Suprapubic skin (tissue), 4 donors: ENCODE measurements at regions not wholly inside any gene's neighbourhood (a gene's known extent, or its start where the extent isn't known, plus 50 kb on each side); places are given as distances from the start of the nearest gene placed in this dataset.

ENCODE experiments used
- EP300 ChIP-seq: sonication (generic); formaldehyde crosslinking; IDR thresholded peaks from one replicate; pipeline ENCODE4 v1.6.1; 2017; ENCODE audit warnings: antibody characterized with exemption
- POLR2A ChIP-seq, 2 donors: fragments of 450-650 bp; IDR thresholded peaks; one replicate each; pipeline ENCODE4 v1.6.1; 2017; ENCODE audit warnings: antibody characterized with exemption in 2 of 2, mild to moderate bottlenecking in 2 of 2, moderate library complexity in 2 of 2
- POLR2AphosphoS5 ChIP-seq, 3 donors: sonication (generic); formaldehyde crosslinking; IDR thresholded peaks; one replicate each; pipeline ENCODE4 v1.6.1; 2017; ENCODE audit warnings: antibody characterized with exemption in 3 of 3
- TF ChIP-seq, protein P1 (sequence below), 2 donors: fragments of 200-600 bp in 1 of 2; fragments of 450-650 bp in 1 of 2; sonication (generic) in 1 of 2; IDR thresholded peaks; one replicate each; pipeline ENCODE4 v1.5.1; 2016 to 2019; ENCODE audit warnings: antibody characterized with exemption in 2 of 2, mild to moderate bottlenecking in 1 of 2, moderate library complexity in 1 of 2

DNA sequence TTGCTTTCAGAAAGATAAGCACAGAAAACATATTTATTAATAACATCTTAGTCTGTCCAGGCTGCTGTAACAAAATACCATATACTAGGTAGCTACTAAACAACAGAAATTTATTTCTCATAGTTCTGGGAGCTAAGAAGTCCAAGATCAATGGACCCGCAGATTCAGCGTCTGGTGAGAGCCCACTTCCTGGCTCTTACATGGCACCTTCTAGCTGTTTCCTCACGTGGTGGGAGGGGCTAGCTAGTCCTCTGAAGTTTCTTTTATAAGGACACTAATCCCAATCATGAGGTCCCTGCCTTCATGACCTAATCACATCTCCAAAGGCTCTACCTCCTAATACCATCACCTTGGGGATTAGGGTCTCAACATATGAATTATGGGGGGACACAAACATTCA, 57.2 kb upstream of the AFF2 start:
- TF ChIP-seq POLR2A (IDR thresholded peaks at IDR 0.05) (no peak), POLR2AphosphoS5 (IDR thresholded peaks at IDR 0.05) (no peak), EP300 (no peak)
- TF ChIP-seq, protein P1, sequence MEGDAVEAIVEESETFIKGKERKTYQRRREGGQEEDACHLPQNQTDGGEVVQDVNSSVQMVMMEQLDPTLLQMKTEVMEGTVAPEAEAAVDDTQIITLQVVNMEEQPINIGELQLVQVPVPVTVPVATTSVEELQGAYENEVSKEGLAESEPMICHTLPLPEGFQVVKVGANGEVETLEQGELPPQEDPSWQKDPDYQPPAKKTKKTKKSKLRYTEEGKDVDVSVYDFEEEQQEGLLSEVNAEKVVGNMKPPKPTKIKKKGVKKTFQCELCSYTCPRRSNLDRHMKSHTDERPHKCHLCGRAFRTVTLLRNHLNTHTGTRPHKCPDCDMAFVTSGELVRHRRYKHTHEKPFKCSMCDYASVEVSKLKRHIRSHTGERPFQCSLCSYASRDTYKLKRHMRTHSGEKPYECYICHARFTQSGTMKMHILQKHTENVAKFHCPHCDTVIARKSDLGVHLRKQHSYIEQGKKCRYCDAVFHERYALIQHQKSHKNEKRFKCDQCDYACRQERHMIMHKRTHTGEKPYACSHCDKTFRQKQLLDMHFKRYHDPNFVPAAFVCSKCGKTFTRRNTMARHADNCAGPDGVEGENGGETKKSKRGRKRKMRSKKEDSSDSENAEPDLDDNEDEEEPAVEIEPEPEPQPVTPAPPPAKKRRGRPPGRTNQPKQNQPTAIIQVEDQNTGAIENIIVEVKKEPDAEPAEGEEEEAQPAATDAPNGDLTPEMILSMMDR (IDR thresholded peaks at IDR 0.05), result no peak
